ENCODE measurements at regions not wholly inside any gene's neighbourhood (a gene's known extent, or its start where the extent isn't known, plus 50 kb on each side); places are given as distances from the start of the nearest gene placed in this dataset.

GRCh38 chr13:68028701-68029100 is 798.6 kb upstream of the PCDH9 start:
- no peak for TF ChIP-seq EZH2 (IDR thresholded peaks at IDR 0.05)
- TF ChIP-seq, protein P1, sequence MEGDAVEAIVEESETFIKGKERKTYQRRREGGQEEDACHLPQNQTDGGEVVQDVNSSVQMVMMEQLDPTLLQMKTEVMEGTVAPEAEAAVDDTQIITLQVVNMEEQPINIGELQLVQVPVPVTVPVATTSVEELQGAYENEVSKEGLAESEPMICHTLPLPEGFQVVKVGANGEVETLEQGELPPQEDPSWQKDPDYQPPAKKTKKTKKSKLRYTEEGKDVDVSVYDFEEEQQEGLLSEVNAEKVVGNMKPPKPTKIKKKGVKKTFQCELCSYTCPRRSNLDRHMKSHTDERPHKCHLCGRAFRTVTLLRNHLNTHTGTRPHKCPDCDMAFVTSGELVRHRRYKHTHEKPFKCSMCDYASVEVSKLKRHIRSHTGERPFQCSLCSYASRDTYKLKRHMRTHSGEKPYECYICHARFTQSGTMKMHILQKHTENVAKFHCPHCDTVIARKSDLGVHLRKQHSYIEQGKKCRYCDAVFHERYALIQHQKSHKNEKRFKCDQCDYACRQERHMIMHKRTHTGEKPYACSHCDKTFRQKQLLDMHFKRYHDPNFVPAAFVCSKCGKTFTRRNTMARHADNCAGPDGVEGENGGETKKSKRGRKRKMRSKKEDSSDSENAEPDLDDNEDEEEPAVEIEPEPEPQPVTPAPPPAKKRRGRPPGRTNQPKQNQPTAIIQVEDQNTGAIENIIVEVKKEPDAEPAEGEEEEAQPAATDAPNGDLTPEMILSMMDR (IDR thresholded peaks at IDR 0.05): no peak
- no peak for TF ChIP-seq EZH2phosphoT487 (IDR thresholded peaks at IDR 0.05)

Measured in neural progenitor cell (in vitro differentiated cells).